ENCODE measurements at regions not wholly inside any gene's neighbourhood (a gene's known extent, or its start where the extent isn't known, plus 50 kb on each side); places are given as distances from the start of the nearest gene placed in this dataset.

DNA sequence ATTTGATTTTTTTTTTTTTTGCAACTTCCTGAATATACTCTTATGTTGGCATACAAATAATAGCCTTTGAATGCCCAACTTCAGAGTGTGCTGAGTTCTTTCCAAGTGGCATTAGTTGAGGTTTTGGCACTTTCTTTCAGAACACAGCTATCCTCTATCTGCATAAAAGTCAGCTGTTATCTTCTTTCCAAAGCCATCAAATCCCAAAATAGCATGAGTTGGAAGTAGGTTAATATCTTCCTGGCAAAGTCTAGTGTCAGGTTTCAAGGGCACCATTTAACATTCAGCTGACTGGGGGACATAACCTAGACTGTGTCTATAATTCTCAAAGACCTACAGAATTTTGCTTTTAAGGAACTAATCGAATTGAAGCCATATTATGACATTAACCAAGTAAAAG, 223.9 kb downstream of the PLPP3 start:
- in situ Hi-C loops (cut with HindIII; ENCODE audit: low sequenced_read_pairs): no loop called here
- H3K4me3 ChIP-seq (ENCODE audit: low read depth, low read length): no peak overlapping the region
- TF ChIP-seq, protein P1, sequence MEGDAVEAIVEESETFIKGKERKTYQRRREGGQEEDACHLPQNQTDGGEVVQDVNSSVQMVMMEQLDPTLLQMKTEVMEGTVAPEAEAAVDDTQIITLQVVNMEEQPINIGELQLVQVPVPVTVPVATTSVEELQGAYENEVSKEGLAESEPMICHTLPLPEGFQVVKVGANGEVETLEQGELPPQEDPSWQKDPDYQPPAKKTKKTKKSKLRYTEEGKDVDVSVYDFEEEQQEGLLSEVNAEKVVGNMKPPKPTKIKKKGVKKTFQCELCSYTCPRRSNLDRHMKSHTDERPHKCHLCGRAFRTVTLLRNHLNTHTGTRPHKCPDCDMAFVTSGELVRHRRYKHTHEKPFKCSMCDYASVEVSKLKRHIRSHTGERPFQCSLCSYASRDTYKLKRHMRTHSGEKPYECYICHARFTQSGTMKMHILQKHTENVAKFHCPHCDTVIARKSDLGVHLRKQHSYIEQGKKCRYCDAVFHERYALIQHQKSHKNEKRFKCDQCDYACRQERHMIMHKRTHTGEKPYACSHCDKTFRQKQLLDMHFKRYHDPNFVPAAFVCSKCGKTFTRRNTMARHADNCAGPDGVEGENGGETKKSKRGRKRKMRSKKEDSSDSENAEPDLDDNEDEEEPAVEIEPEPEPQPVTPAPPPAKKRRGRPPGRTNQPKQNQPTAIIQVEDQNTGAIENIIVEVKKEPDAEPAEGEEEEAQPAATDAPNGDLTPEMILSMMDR (IDR thresholded peaks at IDR 0.05; ENCODE audit: low read depth, low read length, missing control alignments): no peak
- no peak for DNase-seq (ENCODE audit: low read depth)

DNA sequence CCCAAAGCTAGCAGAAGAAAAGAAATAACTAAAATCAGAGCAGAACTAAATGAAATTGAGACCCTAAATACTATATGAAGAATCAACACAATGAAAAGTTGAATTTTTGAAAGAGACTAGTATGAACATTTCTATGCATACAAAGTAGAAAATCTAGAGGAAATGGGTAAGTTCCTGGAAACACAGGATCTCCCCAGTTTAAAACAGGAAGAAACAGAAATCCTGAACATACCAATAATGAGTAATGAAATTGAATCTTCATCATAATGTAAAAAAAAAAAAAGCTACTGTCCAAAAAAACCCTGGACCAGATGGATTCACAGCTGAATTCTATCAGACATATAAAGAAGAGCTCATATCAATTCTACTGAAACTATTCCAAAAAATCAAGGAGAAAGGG, 233.5 kb downstream of the PLPP3 start:
- H3K4me3 ChIP-seq (ENCODE audit: low read depth, low read length): no peak overlapping the region
- TF ChIP-seq, protein P1 (IDR thresholded peaks at IDR 0.05; ENCODE audit: low read depth, low read length, missing control alignments): no peak
- in situ Hi-C loops (cut with HindIII; ENCODE audit: low sequenced_read_pairs): no loop called here
- no peak for DNase-seq (ENCODE audit: low read depth)

DNA sequence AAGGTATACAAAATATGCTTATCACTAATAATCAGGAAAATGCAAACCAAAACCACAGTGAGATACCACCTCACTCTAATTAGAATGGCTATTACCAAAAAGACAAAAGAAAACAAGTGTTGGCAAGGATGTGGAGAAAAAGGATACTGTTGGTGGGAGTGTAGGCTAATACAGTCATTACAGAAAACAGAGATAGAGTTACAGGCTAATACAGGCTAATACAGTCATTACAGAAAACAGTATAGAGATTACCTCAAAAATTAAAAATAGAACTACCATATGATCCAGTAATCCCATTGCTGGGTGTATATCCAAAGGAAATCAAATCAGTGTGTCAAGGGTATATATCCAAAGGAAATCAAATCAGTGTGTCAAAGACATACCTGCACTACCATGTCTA, 238.4 kb downstream of the PLPP3 start:
- DNase-seq (ENCODE audit: low read depth): no peak
- no peak overlapping the region for H3K4me3 ChIP-seq (ENCODE audit: low read depth, low read length)
- in situ Hi-C loops (cut with HindIII; ENCODE audit: low sequenced_read_pairs): no loop called here
- TF ChIP-seq, protein P1 (IDR thresholded peaks at IDR 0.05; ENCODE audit: low read depth, low read length, missing control alignments): no peak

DNA sequence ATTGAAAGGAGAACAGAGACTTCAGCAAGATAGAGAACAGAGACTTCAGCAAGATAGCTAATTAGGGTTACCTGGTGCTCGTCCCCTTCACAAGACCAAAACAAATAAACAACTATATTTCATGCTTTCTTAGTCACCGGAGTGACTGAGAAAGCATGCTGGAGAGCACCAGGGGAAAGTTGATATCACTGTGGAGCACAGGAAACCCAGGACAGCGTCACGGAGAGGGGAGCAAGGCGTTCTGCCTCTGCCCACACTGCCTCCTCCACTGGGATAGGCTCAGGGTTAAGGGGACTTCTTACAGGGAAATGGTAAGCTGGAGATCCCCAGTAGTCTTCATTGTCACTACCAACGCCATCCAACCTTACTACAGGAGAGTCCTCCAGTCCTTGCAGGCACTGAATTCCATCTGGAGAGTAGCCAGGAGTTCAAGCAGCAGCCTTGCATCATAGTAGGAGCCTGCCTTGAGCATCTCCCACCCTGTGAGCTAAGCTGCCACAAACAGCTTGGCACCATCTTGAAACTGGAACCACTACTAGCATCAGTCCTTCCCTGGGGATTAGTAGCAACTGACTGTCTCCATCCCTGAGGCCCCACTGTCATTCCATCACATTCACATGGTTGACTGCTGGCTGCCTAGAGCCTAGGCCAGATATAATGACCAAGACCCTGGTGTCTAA, 239.4 kb downstream of the PLPP3 start:
- H3K4me3 ChIP-seq (ENCODE audit: low read depth, low read length): no peak overlapping the region
- in situ Hi-C loops (cut with HindIII; ENCODE audit: low sequenced_read_pairs): no loop called here
- no peak for DNase-seq (ENCODE audit: low read depth)
- TF ChIP-seq, protein P1 (IDR thresholded peaks at IDR 0.05; ENCODE audit: low read depth, low read length, missing control alignments): no peak

DNA sequence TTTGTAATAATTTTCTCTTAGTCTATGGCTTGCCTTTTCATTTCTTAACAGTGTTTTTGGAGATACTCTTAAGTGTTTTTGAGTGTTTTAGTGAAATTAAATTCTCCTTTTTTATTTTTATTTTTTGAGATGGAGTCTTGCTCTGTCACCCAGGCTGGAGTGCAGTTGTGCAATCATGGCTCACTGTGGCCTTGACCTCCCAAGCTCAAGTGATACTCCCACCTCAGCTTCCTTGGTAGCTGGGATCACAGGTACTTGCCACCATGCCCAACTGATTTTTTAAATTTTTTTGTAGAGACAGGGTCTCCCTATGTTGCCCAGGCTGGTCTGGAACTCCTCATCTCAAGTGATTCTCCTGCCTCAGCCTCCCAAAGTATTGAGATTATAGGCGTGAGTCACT, 240.3 kb downstream of the PLPP3 start:
- no peak overlapping the region for H3K4me3 ChIP-seq (ENCODE audit: low read depth, low read length)
- TF ChIP-seq, protein P1 (IDR thresholded peaks at IDR 0.05; ENCODE audit: low read depth, low read length, missing control alignments): no peak
- in situ Hi-C loops (cut with HindIII; ENCODE audit: low sequenced_read_pairs): no loop called here
- DNase-seq (ENCODE audit: low read depth): no peak

DNA sequence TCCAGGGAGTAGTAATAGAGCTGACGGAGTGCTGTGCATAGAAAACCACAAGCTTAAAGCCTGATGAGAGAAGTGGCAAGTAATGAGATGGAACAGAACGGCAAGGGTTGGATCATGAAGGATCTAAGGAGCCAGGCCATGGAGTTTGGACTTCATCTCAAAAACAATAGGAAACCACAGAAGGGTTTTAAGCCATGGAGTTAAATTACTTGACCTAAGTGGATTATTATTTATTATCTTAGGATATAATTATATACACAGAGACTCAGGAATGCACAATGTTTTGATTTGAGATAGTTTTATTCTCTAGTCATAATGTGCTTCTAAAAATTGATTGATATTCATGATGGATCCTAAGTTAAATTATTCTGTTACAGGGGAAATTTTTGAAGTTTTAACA, 242.4 kb downstream of the PLPP3 start:
- H3K4me3 ChIP-seq (ENCODE audit: low read depth, low read length): no peak overlapping the region
- in situ Hi-C loops (cut with HindIII; ENCODE audit: low sequenced_read_pairs): no loop called here
- TF ChIP-seq, protein P1 (IDR thresholded peaks at IDR 0.05; ENCODE audit: low read depth, low read length, missing control alignments): no peak
- DNase-seq (ENCODE audit: low read depth): no peak

Measured in astrocyte of the cerebellum (primary cell).